Transverse colon (tissue), 4 donors: ENCODE measurements at regions not wholly inside any gene's neighbourhood (a gene's known extent, or its start where the extent isn't known, plus 50 kb on each side); places are given as distances from the start of the nearest gene placed in this dataset.

ENCODE experiments used
- DNase-seq: peaks from one replicate; pipeline ENCODE4 v3.0.0-alpha.2; 2019
- H3K27ac ChIP-seq, 4 donors: fragments of 200-600 bp; sonication (generic); 2 replicates each; pipeline ENCODE4 v1.5.1; 2016 to 2018; ENCODE audit warnings: inconsistent platforms in 4 of 4
- H3K27me3 ChIP-seq: fragments of 200-600 bp; sonication (generic); 2 replicates; pipeline ENCODE4 v1.5.1; 2017; ENCODE audit warnings: inconsistent platforms
- H3K36me3 ChIP-seq, 4 donors: fragments of 200-600 bp; sonication (generic); 2 replicates each; pipeline ENCODE4 v1.5.1; 2017 to 2019; ENCODE audit warnings: inconsistent platforms in 4 of 4
- H3K4me1 ChIP-seq, 4 donors: fragments of 200-600 bp; sonication (generic); 2 replicates each; pipeline ENCODE4 v1.5.1; 2017 to 2020; ENCODE audit warnings: inconsistent platforms in 4 of 4
- H3K4me3 ChIP-seq, 4 donors: fragments of 200-600 bp; sonication (generic); 1 replicate in 1 of 4; 2 replicates in 3 of 4; pipeline versions ENCODE4 v1.5.1 to v1.6.1; 2017 to 2019; ENCODE audit warnings: inconsistent platforms in 4 of 4
- H3K9me3 ChIP-seq, 2 donors: fragments of 200-600 bp; sonication (generic); 2 replicates each; pipeline ENCODE4 v1.5.1; 2017 to 2019; ENCODE audit warnings: inconsistent platforms in 2 of 2
- EP300 ChIP-seq: sonication (generic); formaldehyde crosslinking; IDR thresholded peaks from one replicate; pipeline ENCODE4 v1.6.1; 2017; ENCODE audit warnings: antibody characterized with exemption, low read depth
- POLR2A ChIP-seq: fragments of 450-650 bp; IDR thresholded peaks from one replicate; pipeline ENCODE4 v1.6.1; 2016; ENCODE audit warnings: antibody characterized with exemption, mild to moderate bottlenecking, moderate library complexity
- POLR2AphosphoS5 ChIP-seq, 3 donors: sonication (generic); formaldehyde crosslinking; IDR thresholded peaks; one replicate each; pipeline ENCODE4 v1.6.1; 2016; ENCODE audit warnings: antibody characterized with exemption in 3 of 3
- WGBS, 2 donors: methylation state at CpG; one replicate each; pipeline ENCODE4 v1.1.5; 2018; ENCODE audit warnings: low coverage in 1 of 2; 5-methylcytosine and 5-hydroxymethylcytosine counted together
- in situ Hi-C, 4 donors: fragments of 200-750 bp; cut with MboI; loops; one replicate each; pipeline versions ENCODE4 v1.15.0 to v1.15.1; 2017; ENCODE audit warnings: low sequenced_read_pairs in 3 of 4, low pct_ligation_motif_present in 1 of 4, low pct_unique_long_range_greater_than_20kb in 1 of 4
- intact Hi-C: fragments of 100-400 bp; cut with DNase I; formaldehyde crosslinking; loops from one replicate; pipeline ENCODE4 v1.15.1; 2023; ENCODE audit warnings: low total_unique reads
- TF ChIP-seq, protein P1 (sequence below), 5 experiments: fragments of 200-600 bp in 3 of 5; fragments of 450-650 bp in 2 of 5; sonication (generic) in 3 of 5; IDR thresholded peaks; 1 replicate in 2 of 5; 2 replicates in 3 of 5; pipeline ENCODE4 v1.5.1; 2016 to 2017; ENCODE audit warnings: antibody characterized with exemption in 5 of 5, inconsistent platforms in 3 of 5, mild to moderate bottlenecking in 2 of 5, moderate library complexity in 1 of 5

DNA sequence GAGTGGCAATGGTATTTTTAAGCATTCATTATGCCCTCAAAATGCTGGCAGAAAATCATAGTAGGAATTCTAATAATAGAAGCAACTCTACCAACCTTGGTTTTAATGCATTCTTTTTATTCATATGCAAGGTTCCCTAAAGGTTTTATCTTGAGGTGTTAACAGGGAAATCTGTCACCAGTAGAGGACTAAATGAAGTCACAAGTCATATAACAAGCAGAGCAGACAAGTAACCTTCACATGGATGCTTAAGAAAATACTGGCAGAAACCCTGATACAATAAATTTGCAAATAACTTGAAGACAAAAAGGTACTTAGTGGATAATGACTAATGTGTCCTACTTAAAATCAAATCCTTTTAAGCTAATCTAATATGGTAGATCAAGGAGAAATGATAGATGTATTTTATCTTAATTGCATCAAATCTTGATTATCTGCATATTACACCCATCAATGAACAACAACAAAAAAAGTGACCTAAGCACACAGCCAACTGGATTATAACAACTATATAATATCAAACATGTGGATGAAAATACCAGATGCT, 73.3 kb downstream of the RFC3 start:
- DNase-seq, result no peak
- intact Hi-C loops (no loop called here), in situ Hi-C loops (no loop called here)
- no peak overlapping the region for H3K4me3 ChIP-seq
- TF ChIP-seq POLR2AphosphoS5 (IDR thresholded peaks at IDR 0.05) (no peak), POLR2A (no peak), EP300 (no peak)
- TF ChIP-seq, protein P1, sequence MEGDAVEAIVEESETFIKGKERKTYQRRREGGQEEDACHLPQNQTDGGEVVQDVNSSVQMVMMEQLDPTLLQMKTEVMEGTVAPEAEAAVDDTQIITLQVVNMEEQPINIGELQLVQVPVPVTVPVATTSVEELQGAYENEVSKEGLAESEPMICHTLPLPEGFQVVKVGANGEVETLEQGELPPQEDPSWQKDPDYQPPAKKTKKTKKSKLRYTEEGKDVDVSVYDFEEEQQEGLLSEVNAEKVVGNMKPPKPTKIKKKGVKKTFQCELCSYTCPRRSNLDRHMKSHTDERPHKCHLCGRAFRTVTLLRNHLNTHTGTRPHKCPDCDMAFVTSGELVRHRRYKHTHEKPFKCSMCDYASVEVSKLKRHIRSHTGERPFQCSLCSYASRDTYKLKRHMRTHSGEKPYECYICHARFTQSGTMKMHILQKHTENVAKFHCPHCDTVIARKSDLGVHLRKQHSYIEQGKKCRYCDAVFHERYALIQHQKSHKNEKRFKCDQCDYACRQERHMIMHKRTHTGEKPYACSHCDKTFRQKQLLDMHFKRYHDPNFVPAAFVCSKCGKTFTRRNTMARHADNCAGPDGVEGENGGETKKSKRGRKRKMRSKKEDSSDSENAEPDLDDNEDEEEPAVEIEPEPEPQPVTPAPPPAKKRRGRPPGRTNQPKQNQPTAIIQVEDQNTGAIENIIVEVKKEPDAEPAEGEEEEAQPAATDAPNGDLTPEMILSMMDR (IDR thresholded peaks at IDR 0.05), result no peak
- no peak overlapping the region for H3K27ac ChIP-seq
- H3K27me3 ChIP-seq, result no peaks in the 10 kb centered on the region
- H3K4me1 ChIP-seq, result no peaks in the 10 kb centered on the region
- no peaks in the 10 kb centered on the region for H3K36me3 ChIP-seq
- H3K9me3 ChIP-seq, result peaks cover 0 to 8% of the 10 kb centered on the region in 2 donors

DNA sequence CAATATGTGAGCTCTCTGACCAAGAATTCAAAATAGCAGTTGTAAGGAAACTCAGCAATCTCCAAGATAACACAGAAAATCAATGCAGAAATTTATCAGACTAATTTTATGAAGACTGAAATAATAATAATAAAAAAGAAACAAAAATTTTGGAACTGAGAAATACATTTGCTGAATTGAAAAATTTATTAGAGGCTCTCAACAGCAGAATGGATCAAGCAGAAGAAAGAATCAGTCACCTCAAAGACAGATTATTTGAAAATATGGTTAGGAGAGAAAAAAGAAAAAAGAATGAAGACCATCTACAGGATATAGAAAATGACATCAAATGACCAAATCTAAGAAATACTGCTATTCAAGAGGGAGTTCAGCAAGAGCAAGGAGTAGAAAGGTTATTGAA, 75.6 kb downstream of the RFC3 start:
- peaks cover 0 to 18% of the 10 kb centered on the region in 2 donors for H3K9me3 ChIP-seq
- no peaks in the 10 kb centered on the region for H3K4me1 ChIP-seq
- no peak overlapping the region for H3K4me3 ChIP-seq
- H3K27ac ChIP-seq, result no peak overlapping the region
- TF ChIP-seq POLR2AphosphoS5 (IDR thresholded peaks at IDR 0.05), result no peak
- TF ChIP-seq EP300, result no peak
- TF ChIP-seq, protein P1 (IDR thresholded peaks at IDR 0.05), result no peak
- no peak for TF ChIP-seq POLR2A
- no peaks in the 10 kb centered on the region for H3K27me3 ChIP-seq
- intact Hi-C loops (no loop called here), in situ Hi-C loops (no loop called here)
- no peaks in the 10 kb centered on the region for H3K36me3 ChIP-seq
- DNase-seq, result no peak

DNA sequence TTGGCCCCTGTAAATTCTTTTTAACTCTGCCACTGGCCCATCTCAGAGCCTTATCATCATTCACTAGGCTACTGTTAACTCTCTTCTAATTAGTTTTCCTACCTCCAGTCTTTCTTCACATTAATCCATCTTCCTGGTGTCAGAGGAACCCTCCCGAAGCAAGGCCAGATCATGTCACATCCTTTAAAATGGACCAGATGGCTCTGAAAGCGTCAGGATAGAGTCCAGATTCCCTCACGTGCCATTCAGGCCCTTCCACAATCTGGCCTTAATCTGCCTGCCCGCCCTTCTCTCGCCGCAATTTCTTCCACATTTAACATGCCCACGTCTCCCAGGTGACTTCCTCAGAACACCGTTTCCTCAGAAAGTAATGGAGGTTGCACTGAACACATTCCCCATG, 86.5 kb downstream of the RFC3 start:
- TF ChIP-seq POLR2AphosphoS5 (IDR thresholded peaks at IDR 0.05) (no peak), EP300 (no peak), POLR2A (no peak)
- TF ChIP-seq, protein P1 (IDR thresholded peaks at IDR 0.05), result no peak
- Histone ChIP-seq H3K4me1 (no peaks in the 10 kb centered on the region), H3K27ac (no peak overlapping the region), H3K4me3 (no peak overlapping the region), H3K27me3 (no peaks in the 10 kb centered on the region), H3K36me3 (no peaks in the 10 kb centered on the region), H3K9me3 (peaks cover 0 to 7% of the 10 kb centered on the region in 2 donors)
- DNase-seq, result no peak
- in situ Hi-C loops (no loop called here), intact Hi-C loops (no loop called here)
- WGBS, 2 donors, result 83 to 86% methylated on average over 7 to 8 of the region's 8 CpGs

DNA sequence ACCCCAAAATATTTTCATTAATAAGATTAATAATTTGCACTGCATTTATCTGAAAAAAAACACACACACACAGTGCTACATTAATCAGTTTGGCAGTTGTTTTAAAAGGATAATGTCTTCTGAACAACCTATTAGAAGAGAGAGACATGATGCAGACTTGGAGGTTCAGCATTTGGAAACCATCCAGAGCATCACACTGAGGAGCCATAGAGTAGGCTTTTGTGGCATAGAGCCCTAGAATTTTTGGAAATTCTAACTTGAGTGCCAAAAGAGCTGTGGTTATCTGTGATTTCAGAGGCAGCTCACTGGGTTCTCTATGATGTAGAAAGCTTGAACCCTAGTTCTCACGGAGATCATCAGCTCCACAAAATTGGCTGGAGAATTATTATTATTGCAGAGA, 90.2 kb downstream of the RFC3 start:
- Histone ChIP-seq H3K27me3 (no peaks in the 10 kb centered on the region), H3K4me1 (no peaks in the 10 kb centered on the region), H3K9me3 (no peaks in the 10 kb centered on the region), H3K4me3 (no peak overlapping the region), H3K27ac (no peak overlapping the region), H3K36me3 (no peaks in the 10 kb centered on the region)
- TF ChIP-seq, protein P1 (IDR thresholded peaks at IDR 0.05), result no peak
- TF ChIP-seq POLR2AphosphoS5 (IDR thresholded peaks at IDR 0.05) (no peak), POLR2A (no peak), EP300 (no peak)
- intact Hi-C loops (no loop called here), in situ Hi-C loops (no loop called here)
- WGBS, 2 donors, result 93% methylated on average over 1 of the region's 1 CpG; no CpG with 5 or more reads in 1 of the 2 donors
- DNase-seq, result no peak
